Breast epithelium (tissue), 3 donors: ENCODE measurements at regions not wholly inside any gene's neighbourhood (a gene's known extent, or its start where the extent isn't known, plus 50 kb on each side); places are given as distances from the start of the nearest gene placed in this dataset.

Source experiments
- CTCF ChIP-seq, 3 donors: fragments of 450-650 bp; IDR thresholded peaks; one replicate each; pipeline ENCODE4 v1.5.1; 2016 to 2017; ENCODE audit warnings: antibody characterized with exemption in 3 of 3, mild to moderate bottlenecking in 3 of 3, moderate library complexity in 3 of 3
- POLR2A ChIP-seq: fragments of 450-650 bp; IDR thresholded peaks from one replicate; pipeline ENCODE4 v1.6.1; 2016; ENCODE audit warnings: antibody characterized with exemption, mild to moderate bottlenecking, moderate library complexity
- POLR2AphosphoS5 ChIP-seq, 3 donors: sonication (generic); formaldehyde crosslinking; IDR thresholded peaks; one replicate each; pipeline ENCODE4 v1.6.1; 2017; ENCODE audit warnings: antibody characterized with exemption in 3 of 3

- no peak for TF ChIP-seq CTCF (IDR thresholded peaks at IDR 0.05)
- no peak for TF ChIP-seq POLR2A
- no peak for TF ChIP-seq POLR2AphosphoS5 (IDR thresholded peaks at IDR 0.05)
Observed at GRCh38 chrX:9378980-9379696, 85.7 kb upstream of the TBL1X start.
